ENCODE measurements at regions not wholly inside any gene's neighbourhood (a gene's known extent, or its start where the extent isn't known, plus 50 kb on each side); places are given as distances from the start of the nearest gene placed in this dataset.

DNA sequence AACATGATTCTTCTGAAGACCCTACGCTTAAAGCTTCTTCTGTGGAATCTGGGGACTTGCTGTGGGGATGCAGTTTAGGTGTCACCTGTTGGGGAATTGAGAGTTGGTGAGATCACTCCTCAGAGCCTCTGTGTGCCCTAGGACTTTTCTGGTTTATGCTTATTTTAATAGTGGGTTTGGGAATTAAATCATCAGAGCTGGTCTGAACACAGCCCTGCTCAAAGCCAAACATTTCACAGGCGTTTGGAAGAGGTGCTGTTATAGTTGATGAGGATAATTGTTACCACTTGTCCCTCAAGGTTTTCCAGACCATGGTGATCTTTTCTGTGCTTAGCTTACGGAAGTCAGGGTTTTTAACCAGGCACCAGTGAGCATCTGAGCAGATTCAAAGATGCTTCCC, 106.1 kb downstream of the EBLN1 start:
- DNase-seq, result no peak
- intact Hi-C loops (cut with DNase I), result no loop called here
- 65 to 68% methylated on average over 3 of the region's 3 CpGs for WGBS, 2 donors
- TF ChIP-seq POLR2A (IDR thresholded peaks at IDR 0.05), result no peak
- TF ChIP-seq, protein P1, sequence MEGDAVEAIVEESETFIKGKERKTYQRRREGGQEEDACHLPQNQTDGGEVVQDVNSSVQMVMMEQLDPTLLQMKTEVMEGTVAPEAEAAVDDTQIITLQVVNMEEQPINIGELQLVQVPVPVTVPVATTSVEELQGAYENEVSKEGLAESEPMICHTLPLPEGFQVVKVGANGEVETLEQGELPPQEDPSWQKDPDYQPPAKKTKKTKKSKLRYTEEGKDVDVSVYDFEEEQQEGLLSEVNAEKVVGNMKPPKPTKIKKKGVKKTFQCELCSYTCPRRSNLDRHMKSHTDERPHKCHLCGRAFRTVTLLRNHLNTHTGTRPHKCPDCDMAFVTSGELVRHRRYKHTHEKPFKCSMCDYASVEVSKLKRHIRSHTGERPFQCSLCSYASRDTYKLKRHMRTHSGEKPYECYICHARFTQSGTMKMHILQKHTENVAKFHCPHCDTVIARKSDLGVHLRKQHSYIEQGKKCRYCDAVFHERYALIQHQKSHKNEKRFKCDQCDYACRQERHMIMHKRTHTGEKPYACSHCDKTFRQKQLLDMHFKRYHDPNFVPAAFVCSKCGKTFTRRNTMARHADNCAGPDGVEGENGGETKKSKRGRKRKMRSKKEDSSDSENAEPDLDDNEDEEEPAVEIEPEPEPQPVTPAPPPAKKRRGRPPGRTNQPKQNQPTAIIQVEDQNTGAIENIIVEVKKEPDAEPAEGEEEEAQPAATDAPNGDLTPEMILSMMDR (IDR thresholded peaks at IDR 0.05), result no peak
- Histone ChIP-seq H3K27me3 (no peaks in the 10 kb centered on the region), H3K36me3 (no peaks in the 10 kb centered on the region), H3K4me3 (no peak overlapping the region), H3K4me1 (no peaks in the 10 kb centered on the region), H3K9me3 (no peaks in the 10 kb centered on the region), H3K27ac (no peak overlapping the region)

DNA sequence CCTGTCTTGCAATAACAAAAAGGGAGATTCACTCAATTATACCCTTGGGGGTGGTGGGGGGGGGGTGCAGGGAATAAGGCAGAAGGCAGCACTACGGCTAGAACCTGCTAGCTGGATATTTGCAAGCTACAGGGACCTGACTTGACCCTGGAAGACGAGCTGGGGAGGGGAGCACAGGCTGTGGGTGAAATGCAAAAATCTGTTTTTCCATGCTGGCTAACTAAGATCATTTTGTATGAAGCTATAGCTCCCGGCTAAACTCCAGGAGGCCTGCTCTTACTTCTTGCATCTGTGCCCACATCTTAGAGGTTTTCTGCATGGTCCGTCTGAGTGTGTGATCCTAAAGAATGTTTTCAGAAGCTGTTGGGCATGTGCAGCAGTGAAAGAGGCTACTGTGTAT, 106.6 kb downstream of the EBLN1 start:
- no peak overlapping the region for H3K4me3 ChIP-seq
- no peaks in the 10 kb centered on the region for H3K36me3 ChIP-seq
- intact Hi-C loops (cut with DNase I), result no loop called here
- H3K27me3 ChIP-seq, result no peaks in the 10 kb centered on the region
- H3K9me3 ChIP-seq, result no peaks in the 10 kb centered on the region
- no peaks in the 10 kb centered on the region for H3K4me1 ChIP-seq
- no peak for TF ChIP-seq POLR2A (IDR thresholded peaks at IDR 0.05)
- DNase-seq, result no peak
- WGBS, 2 donors, result 43 to 49% methylated on average over 4 of the region's 4 CpGs
- no peak overlapping the region for H3K27ac ChIP-seq

DNA sequence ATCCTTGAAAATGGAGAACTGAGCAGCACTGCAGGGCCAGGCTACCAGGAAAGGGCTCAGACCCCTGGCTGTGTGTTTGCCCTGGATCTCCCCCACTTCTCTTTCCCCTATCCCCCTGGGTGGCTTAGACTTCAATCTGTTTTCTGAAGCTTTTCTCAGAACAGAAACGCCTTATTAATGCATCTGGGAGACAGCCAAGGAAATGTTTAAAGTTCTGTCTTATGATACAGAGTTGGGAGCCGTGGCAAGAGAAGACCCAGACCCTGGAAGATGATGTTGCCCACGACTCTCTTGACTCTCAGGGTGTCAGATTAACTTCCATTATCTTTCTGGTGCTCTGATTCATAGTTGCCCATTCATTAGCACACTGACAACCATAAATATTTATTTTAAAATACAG, 107.1 kb downstream of the EBLN1 start:
- no peak overlapping the region for H3K27ac ChIP-seq
- TF ChIP-seq POLR2A (IDR thresholded peaks at IDR 0.05), result no peak
- TF ChIP-seq, protein P1 (IDR thresholded peaks at IDR 0.05), result no peak
- H3K27me3 ChIP-seq, result no peaks in the 10 kb centered on the region
- H3K4me1 ChIP-seq, result no peaks in the 10 kb centered on the region
- WGBS, 2 donors, result 28 to 29% methylated on average over 3 of the region's 3 CpGs
- no peaks in the 10 kb centered on the region for H3K36me3 ChIP-seq
- intact Hi-C loops (cut with DNase I), result no loop called here
- DNase-seq, result no peak
- no peaks in the 10 kb centered on the region for H3K9me3 ChIP-seq
- H3K4me3 ChIP-seq, result no peak overlapping the region

DNA sequence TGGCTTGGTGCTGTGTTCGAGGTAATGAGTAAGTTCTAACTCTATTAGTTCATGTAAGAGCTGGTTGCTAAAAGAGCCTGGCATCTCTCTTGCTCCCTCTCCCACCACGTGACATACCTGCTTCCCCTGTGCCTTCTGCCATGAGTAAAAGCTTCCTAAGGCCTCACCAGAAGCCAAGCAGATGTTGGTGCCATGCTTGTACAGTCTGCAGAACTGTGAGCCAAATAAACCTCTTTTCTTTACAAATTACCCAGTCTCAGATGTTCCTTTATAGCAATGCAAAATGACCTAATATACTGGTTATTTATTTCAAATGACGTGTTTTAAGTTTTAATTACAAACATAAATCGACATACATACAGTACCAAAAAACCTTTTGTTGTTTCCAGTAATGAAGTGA, 101.7 kb upstream of the DNAJC1 start:
- WGBS, 2 donors, result 70 to 73% methylated on average over 3 to 4 of the region's 4 CpGs
- intact Hi-C loops (cut with DNase I), result no loop called here
- Histone ChIP-seq H3K27ac (no peak overlapping the region), H3K4me1 (no peaks in the 10 kb centered on the region), H3K36me3 (no peaks in the 10 kb centered on the region), H3K9me3 (no peaks in the 10 kb centered on the region), H3K4me3 (no peak overlapping the region), H3K27me3 (no peaks in the 10 kb centered on the region)
- no peak for DNase-seq
- TF ChIP-seq POLR2A (IDR thresholded peaks at IDR 0.05), result no peak
- TF ChIP-seq, protein P1 (IDR thresholded peaks at IDR 0.05), result no peak

DNA sequence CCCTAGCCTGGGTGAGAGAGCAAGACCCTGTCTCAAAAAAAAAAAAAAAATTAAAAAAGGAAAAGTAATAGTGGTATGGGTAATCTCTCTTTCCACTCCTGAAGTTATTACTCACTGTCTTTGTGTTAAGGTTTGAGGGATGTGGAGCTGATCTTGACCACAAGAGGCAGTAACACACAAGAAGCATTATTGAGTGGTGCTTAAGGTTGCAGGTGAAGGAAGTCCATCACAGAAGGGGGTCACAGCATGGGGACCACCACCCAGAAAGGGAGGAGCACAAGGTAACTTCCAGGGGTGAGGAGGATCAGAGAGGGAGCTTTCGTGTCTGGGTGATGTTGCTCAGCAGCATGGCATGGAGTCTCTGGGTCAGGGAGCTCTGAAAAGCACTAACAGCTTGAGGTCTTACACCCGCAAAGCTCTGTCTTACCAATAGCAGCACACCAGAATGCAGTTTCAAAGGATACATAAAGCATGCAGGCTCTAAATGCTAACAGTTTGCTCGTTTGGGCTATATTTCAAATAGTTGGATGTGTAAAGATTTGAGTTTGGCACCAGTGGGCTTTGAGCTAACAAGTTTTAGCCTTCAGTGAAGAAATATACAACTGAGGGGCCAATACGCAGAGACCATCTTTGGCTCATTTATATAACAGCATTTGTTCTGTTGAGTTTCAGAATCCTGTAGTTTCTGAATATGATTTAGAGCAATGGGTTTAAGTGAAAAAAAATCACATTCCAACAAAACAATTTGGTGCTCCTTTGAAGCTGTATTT, 100.4 kb upstream of the DNAJC1 start:
- intact Hi-C loops (cut with DNase I), result no loop called here
- Histone ChIP-seq H3K27me3 (no peaks in the 10 kb centered on the region), H3K4me3 (no peak overlapping the region), H3K4me1 (no peaks in the 10 kb centered on the region), H3K27ac (no peak overlapping the region), H3K36me3 (no peaks in the 10 kb centered on the region), H3K9me3 (no peaks in the 10 kb centered on the region)
- TF ChIP-seq POLR2A (IDR thresholded peaks at IDR 0.05), result no peak
- TF ChIP-seq, protein P1 (IDR thresholded peaks at IDR 0.05), result peak in 1 of 6 experiments; percentile 34
- no peak for DNase-seq
- WGBS, 2 donors, result 71 to 72% methylated on average over 4 of the region's 4 CpGs
